Inferior parietal cortex (tissue), 1 donor: ENCODE measurements at regions not wholly inside any gene's neighbourhood (a gene's known extent, or its start where the extent isn't known, plus 50 kb on each side); places are given as distances from the start of the nearest gene placed in this dataset.

ENCODE experiments used
- DNase-seq: peaks from one replicate; pipeline ENCODE4 v3.0.0-alpha.2; 2016; ENCODE audit errors: extremely low spot score

DNA sequence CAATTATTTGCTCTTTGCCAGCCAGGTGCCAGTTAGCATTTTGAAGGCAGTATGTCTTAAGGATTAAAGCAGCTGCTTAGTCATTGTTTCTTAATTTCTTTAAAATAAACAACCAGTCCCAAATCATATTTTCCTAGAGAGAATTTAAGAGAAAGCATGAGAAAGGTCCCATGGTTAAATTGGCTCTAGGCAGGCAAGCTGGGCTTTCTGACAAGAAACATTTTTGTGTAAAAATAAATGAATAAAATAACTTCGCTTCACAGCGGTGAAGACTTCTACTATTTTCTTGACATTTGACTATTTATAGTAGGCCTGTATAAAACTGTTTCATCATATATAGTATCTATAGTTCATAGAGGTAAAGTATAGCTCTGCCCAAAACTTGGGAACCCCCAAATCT, 617.7 kb upstream of the C9orf72 start:
- DNase-seq = no peak

DNA sequence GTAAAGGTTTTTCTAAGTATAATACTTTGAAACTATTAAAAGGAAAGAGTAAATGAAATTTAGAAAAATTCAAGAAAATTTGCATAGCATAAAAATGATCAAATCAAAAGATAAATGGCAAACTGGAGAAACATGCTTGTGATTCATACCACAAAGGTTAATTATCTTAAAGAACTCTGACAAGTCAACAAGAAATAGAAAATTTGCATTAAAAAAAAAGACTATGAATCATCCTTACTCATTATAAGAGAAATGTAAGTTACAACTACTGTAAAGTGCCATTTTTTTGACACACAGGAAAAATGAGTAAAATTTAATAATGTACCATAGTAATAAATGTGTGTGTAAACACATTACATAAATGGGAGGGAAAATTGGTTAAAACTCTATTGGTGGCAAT, 624.4 kb upstream of the C9orf72 start:
- DNase-seq = no peak

DNA sequence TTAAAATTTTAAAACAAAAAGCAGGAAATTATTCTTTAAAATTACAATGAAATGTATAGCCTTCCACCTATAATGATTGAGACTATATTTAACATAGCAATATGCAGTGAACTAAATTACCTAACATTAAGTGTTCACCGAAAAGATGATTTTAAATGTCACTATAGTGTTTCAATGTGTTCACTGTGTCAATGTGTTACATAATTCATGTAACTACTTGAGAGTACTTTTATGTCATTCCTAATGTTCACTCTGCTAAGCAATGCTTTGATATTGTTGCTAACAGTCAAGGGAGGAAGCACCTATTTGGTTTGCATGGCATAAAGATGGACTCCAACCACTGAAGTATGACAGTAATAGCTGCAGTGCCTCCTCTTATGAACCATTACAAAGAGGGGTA, 629.8 kb upstream of the C9orf72 start:
- no peak for DNase-seq

- DNase-seq = no peak
Observed at GRCh38 chr9:28206280-28206679, 633.0 kb upstream of the C9orf72 start.

- DNase-seq = no peak
Observed at GRCh38 chr9:28207657-28208056, 634.4 kb upstream of the C9orf72 start.

DNA sequence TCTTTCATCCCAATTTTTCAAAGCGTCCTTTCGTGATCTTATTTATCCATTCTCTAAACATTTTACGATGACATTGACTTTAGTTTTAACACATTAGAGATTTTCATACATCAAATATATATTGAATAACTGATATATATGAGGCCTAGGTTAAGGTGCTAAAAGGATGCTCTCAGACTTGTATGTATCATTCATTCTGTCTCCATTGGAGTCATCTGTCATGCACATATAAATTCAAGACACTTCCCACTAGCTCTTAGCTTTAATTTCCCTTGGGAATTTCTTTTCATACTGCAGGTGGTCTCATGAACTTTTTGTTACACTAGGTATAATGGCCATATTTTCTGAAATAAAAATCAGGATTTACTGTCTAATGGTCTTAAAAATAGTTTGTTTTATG, 635.8 kb upstream of the C9orf72 start:
- no peak for DNase-seq

GRCh38 chr9:28212979-28213378, 639.7 kb upstream of the C9orf72 start:
- DNase-seq = no peak

GRCh38 chr9:28215536-28216299, 642.4 kb upstream of the C9orf72 start:
- no peak for DNase-seq

DNA sequence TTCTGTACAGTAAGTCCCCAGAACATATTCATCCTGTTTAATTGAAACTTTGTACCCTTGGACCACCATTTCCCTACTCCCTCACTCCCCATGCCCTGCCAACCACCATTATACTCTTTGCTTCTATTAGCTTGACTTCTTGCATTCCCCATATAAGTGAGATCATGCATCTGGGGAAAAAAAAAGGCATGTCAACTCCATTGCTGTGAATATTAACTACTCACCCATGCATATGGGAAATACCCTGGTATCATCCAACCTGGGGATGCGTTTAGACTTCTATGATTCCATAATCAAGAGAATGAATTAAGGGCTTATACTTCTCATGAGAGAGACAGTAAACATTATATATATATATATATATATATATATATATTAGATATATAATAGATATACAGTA, 659.4 kb upstream of the C9orf72 start:
- DNase-seq = no peak

DNA sequence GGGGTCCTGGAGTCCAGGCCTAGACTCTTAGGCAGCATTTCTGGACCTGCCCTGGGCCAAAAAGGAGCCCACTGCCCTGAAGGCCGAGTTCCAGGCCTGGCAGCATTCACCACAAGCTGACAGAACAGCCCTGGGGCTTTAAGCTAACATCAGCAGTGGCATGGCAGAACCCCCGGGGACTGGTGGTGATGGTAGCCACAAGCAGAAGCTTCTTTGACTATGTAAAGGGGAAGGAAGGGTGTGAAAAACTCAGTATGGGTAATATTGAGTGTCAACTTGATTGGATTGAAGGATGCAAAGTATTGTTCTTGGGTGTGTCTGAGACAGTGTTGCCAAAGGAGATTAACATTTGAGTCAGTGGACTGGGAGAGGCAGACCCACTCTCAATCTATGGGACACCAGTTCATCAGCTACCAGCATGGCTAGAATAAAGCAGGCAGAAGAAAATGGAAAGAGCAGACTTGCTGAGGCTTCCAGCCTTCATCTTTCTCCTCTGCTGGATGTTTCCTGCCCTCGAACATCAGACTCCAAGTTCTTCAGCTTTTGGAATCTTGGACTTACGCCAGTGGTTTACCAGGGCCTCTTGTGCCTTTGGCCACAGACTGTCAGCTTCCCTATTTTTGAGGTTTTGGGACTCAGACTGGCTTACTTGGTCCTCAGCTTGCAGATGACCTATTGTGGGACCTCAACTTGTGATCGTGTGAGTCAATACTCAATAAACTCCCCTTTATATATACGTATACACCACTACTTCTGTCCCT, 661.0 kb upstream of the C9orf72 start:
- no peak for DNase-seq

DNA sequence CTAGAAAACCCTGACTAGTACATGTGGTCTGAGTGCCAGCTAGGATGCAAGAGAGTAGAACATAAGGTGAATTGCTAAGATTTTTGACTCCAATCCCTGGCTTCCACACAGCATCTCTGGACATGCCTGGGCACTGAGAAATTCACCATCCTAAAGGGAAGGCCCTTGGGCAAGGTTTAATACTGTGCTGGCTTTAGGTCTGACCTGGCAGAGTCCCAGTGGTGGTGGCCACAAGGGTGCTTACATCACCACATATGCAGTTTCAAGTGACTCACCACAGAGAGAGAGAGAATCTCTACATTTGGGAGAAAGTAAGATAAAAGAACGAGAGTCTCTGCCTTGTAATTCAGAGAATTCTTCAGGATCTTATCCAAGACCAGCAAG, 661.6 kb upstream of the C9orf72 start:
- no peak for DNase-seq

GRCh38 chr9:28249424-28249823, 676.1 kb upstream of the C9orf72 start:
- no peak for DNase-seq

DNA sequence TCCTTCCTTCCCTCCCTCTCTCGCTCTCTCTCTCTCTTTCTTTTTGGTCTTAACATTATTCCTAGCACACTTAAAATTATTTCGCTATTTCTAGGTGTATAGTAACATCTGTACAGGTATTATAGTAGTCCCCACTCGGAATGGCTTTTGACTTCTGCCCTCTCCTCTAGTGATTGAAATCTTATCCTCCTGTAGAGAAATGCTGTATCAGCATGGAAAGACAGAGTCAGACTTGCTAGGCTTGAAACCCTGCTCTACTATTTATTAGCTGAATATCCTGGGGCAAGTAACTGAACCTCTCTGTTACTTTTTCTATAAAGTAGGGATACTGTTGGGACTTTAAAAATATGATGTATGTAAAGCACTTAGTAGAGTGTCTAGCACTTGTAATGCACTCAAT, 681.9 kb upstream of the C9orf72 start:
- DNase-seq = no peak

DNA sequence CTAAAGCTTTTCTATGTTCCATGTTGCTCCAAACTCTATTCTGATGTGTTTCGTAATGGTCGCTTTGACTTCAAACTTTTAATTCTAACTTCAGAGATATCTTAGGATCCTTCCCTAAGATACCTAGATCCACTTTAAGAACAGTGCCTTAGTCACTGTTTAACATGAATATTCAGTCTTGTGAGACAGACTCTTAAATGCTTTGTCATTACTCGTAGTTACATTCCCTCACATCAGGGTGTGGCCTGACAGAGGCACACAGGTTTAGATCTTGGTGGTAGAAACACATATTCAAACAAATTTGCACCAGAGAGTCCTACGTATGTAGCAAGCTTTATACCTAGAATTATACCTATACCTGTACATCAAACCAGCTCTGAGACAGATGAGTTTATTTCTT, 687.0 kb upstream of the C9orf72 start:
- DNase-seq = no peak

GRCh38 chr9:28264368-28264767, 691.1 kb upstream of the C9orf72 start:
- DNase-seq = no peak

GRCh38 chr9:28267351-28267750, 694.1 kb upstream of the C9orf72 start:
- no peak for DNase-seq

DNA sequence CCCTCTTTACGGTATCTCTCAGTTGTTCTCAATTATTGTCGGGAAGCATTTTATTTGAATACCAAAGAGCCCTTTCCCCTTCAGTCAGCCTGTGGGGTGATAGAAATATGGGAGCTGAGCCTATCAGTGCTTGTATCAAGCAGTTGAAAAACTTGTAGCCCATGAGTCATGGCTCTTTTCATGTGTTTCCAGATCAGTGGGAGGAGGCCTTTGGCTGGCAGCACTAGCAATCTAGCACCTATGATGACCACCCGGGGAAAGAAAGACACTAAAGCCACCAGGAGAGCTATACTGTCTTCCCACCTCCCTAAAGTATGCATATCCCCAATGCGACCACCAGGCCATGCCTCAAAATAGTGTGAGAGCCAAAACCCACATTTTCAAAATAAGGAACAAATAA, 696.9 kb upstream of the C9orf72 start:
- no peak for DNase-seq

DNA sequence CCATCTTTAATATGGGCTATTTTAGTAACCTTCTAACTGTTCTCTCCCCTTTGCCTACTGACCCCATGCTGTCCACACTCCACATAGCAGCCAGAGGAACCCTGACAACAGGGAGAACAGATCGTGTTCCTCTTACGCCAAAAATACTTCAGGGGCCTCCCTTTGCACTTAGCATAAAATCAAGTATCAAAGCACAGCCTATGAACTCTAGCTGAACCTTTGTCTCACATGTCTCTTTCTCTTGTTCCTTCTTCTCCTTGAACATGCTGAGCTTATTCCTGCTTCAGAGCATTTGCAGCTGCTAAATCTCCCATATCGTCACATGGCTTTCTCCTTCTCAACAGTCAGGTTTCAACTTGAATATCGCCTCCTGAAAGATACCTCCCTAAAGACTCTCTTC, 698.8 kb upstream of the C9orf72 start:
- DNase-seq = no peak

DNA sequence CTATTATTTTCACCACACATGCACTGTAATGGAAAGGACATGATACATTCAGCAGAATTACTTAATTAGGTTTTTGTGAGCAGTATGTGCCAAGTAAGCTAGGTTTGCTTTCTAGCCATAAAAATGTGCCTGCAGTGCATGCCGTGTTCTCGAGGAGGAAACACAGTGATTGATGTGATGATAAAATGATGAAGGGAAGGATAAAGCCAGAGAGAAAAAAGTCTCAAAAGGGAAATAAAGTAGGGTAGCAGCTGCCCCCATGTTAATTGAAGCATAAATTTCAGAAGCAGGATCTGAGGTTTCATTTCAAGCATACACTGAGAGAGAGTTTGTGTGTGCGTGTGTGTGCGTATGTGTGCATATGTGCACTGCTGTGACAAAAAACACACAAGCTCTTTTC, 714.2 kb upstream of the C9orf72 start:
- DNase-seq = no peak

DNA sequence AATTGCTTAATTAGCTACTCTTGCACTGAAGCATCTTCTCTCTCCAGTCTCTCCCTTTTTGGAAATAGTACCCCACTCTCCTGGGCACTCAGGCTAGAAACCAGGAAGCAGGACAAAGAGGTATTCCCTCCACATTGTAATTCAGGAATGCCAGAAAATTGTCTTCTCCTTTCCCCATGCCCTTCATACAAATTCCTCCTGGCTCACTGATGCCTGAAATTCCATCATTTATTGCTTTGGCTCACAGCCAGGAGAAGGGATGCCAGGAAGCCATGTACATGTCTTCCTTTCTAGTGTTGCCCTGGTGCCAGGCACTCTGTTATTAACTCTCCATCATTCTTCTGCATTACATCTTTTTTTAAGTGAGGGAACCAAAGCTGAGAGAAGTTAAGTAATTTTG, 716.5 kb upstream of the C9orf72 start:
- no peak for DNase-seq

GRCh38 chr9:28293369-28294090, 720.2 kb upstream of the C9orf72 start:
- no peak for DNase-seq

- no peak for DNase-seq
Observed at GRCh38 chr9:28301281-28301680, 728.0 kb upstream of the C9orf72 start.

DNA sequence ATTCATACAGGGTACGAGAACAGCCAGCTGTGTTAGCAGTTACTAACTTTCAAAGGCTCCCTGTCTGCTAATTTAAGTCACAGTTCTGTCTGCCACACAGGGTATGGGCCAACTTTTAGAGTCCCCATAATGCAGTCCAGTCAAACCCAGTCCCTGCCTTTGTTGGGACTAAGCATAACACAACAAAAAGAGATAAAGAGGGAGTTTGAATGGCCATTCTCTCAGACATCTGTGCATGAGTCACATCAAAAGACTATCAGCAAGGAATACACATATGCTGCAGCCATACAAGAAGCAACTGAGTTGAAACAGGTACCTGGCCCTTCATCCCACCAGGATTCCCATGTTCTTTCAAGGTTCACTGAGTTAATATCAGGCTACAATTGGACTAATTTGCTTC, 744.5 kb upstream of the C9orf72 start:
- DNase-seq = no peak
